OCI-LY1 (cell line): ENCODE measurements at regions not wholly inside any gene's neighbourhood (a gene's known extent, or its start where the extent isn't known, plus 50 kb on each side); places are given as distances from the start of the nearest gene placed in this dataset.

Source experiments
- EZH2 ChIP-seq: fragments of 200-600 bp; sonication (generic), shearing (Covaris generic); IDR thresholded peaks from 2 replicates; pipeline ENCODE4 v1.8.0; 2017; ENCODE audit warnings: borderline replicate concordance, mixed run types, mild to moderate bottlenecking, antibody characterized with exemption, low read length, moderate library complexity, mixed read lengths
- TF ChIP-seq, protein P1 (sequence below): fragments of 200-600 bp; sonication (generic), shearing (Covaris generic); IDR thresholded peaks from 2 replicates; pipeline ENCODE4 v1.5.1; 2017; ENCODE audit warnings: mild to moderate bottlenecking, antibody characterized with exemption, low read length, moderate library complexity, mixed read lengths

DNA sequence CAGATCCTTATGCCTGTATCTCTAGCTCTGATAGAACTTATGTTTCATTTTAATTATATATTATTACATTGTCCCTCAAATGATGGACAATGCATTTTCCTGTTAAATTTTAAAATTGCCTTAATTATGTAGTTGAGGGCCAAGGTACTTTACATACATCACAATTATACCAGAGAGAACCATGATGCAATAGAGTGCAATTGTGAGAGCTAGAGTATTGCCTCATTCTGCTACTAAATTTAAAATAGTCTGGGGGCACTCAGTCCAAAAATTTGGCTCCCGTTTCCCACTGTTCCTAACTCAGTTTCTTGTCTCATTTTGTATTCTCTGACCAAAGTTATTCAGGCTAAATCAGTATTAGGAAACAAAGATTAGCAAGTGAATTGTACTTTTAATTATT is 378.5 kb upstream of the ZFP42 start:
- TF ChIP-seq, protein P1, sequence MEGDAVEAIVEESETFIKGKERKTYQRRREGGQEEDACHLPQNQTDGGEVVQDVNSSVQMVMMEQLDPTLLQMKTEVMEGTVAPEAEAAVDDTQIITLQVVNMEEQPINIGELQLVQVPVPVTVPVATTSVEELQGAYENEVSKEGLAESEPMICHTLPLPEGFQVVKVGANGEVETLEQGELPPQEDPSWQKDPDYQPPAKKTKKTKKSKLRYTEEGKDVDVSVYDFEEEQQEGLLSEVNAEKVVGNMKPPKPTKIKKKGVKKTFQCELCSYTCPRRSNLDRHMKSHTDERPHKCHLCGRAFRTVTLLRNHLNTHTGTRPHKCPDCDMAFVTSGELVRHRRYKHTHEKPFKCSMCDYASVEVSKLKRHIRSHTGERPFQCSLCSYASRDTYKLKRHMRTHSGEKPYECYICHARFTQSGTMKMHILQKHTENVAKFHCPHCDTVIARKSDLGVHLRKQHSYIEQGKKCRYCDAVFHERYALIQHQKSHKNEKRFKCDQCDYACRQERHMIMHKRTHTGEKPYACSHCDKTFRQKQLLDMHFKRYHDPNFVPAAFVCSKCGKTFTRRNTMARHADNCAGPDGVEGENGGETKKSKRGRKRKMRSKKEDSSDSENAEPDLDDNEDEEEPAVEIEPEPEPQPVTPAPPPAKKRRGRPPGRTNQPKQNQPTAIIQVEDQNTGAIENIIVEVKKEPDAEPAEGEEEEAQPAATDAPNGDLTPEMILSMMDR: no peak
- no peak for TF ChIP-seq EZH2
